AG10803 (cell line): ENCODE measurements at regions not wholly inside any gene's neighbourhood (a gene's known extent, or its start where the extent isn't known, plus 50 kb on each side); places are given as distances from the start of the nearest gene placed in this dataset.

ENCODE experiments used
- DNase-seq: peaks from one replicate; pipeline ENCODE4 v3.0.0; 2010; ENCODE audit warnings: low read depth
- H3K4me3 ChIP-seq: 2 replicates; pipeline ENCODE4 v1.5.1; 2011; ENCODE audit warnings: mild to moderate bottlenecking, low read length, control low read depth
- CTCF ChIP-seq: conservative IDR thresholded peaks from 2 replicates; pipeline ENCODE4 v1.5.1; 2011; ENCODE audit warnings: mild to moderate bottlenecking, low read length, control low read depth, inconsistent platforms

- H3K4me3 ChIP-seq = no peak overlapping the region
- no peak for DNase-seq
- TF ChIP-seq CTCF = no peak
These were observed 239.8 kb downstream of the RBM19 start for GRCh38 chr12:113726254-113726819.

DNA sequence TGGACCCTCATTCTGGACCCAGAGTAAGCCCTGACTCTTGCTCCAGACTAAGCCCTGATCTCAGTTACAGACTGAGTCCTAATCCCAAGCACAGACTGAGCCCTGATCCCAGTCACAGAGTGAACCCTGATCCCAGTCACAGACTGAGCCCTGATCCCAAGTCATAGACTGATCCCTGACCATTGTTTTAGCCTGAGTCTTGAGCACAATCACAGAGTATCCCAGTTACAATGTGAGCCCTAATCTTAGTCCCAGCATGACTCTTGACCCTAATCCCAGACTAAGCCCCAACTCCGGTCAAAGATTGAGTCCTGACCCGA is 240.6 kb downstream of the RBM19 start:
- no peak for DNase-seq
- TF ChIP-seq CTCF = no peak
- no peak overlapping the region for H3K4me3 ChIP-seq

- DNase-seq = no peak
- no peak overlapping the region for H3K4me3 ChIP-seq
- no peak for TF ChIP-seq CTCF
These were observed 241.2 kb downstream of the RBM19 start for GRCh38 chr12:113724794-113725556.

GRCh38 chr12:113723631-113724030 is 242.5 kb downstream of the RBM19 start:
- H3K4me3 ChIP-seq = no peak overlapping the region
- DNase-seq = no peak
- no peak for TF ChIP-seq CTCF

GRCh38 chr12:113722747-113723146 is 243.4 kb downstream of the RBM19 start:
- TF ChIP-seq CTCF = no peak
- no peak overlapping the region for H3K4me3 ChIP-seq
- DNase-seq = no peak

GRCh38 chr12:113720629-113721028 is 245.5 kb downstream of the RBM19 start:
- H3K4me3 ChIP-seq = no peak overlapping the region
- DNase-seq = no peak
- TF ChIP-seq CTCF = no peak

GRCh38 chr12:113719911-113720591 is 246.1 kb downstream of the RBM19 start:
- H3K4me3 ChIP-seq = no peak overlapping the region
- DNase-seq = no peak
- no peak for TF ChIP-seq CTCF
